DND-41 (cell line): ENCODE measurements at regions not wholly inside any gene's neighbourhood (a gene's known extent, or its start where the extent isn't known, plus 50 kb on each side); places are given as distances from the start of the nearest gene placed in this dataset.

Experiments
- ATAC-seq: fragments of 200-7000 bp; cut with Tn5 transposase; 3 replicates; pipeline ENCODE4 v1.9.1; 2021; ENCODE audit warnings: low read depth; ENCODE audit not compliant: insufficient read depth
- DNase-seq: peaks from one replicate; pipeline ENCODE4 v3.0.0-alpha.2; 2020
- H2AFZ ChIP-seq: 2 replicates; pipeline ENCODE4 v1.6.0; 2012; ENCODE audit warnings: low read depth, low read length
- H3K27ac ChIP-seq: 2 replicates; pipeline ENCODE4 v1.5.1; 2012; ENCODE audit warnings: low read length, inconsistent platforms
- H3K27me3 ChIP-seq: fragments of 200-600 bp; sonication (generic); 2 replicates; pipeline ENCODE4 v1.6.0; 2012; ENCODE audit warnings: low read length, mild to moderate bottlenecking, inconsistent platforms; ENCODE audit not compliant: insufficient read depth, poor library complexity
- H3K36me3 ChIP-seq: 2 replicates; pipeline ENCODE4 v1.5.1; 2012; ENCODE audit warnings: low read length, inconsistent platforms; ENCODE audit not compliant: insufficient read depth
- H3K4me1 ChIP-seq: 2 replicates; pipeline ENCODE4 v1.5.1; 2012; ENCODE audit warnings: mild to moderate bottlenecking, low read length; ENCODE audit not compliant: insufficient read depth
- H3K4me2 ChIP-seq: 2 replicates; pipeline ENCODE4 v1.6.0; 2012; ENCODE audit warnings: mild to moderate bottlenecking, moderate library complexity, low read length, inconsistent platforms; ENCODE audit not compliant: insufficient read depth
- H3K4me3 ChIP-seq, 2 experiments: fragments of 200-600 bp in 1 of 2; shearing (Covaris generic) in 1 of 2; 2 replicates each; pipeline ENCODE4 v1.5.1; 2012 to 2016; ENCODE audit warnings: inconsistent platforms in 2 of 2, low read length in 2 of 2, mild to moderate bottlenecking in 2 of 2, low read depth in 1 of 2, moderate library complexity in 1 of 2
- H3K79me2 ChIP-seq: 2 replicates; pipeline ENCODE4 v1.6.0; 2012; ENCODE audit warnings: low read length, inconsistent platforms; ENCODE audit not compliant: insufficient read depth
- H3K9ac ChIP-seq: 2 replicates; pipeline ENCODE4 v1.6.0; 2012; ENCODE audit warnings: low read depth, mild to moderate bottlenecking, inconsistent platforms, low read length, moderate library complexity
- H3K9me3 ChIP-seq: 2 replicates; pipeline ENCODE4 v1.5.1; 2012; ENCODE audit warnings: low read length, moderate library complexity, mild to moderate bottlenecking, inconsistent platforms; ENCODE audit not compliant: insufficient read depth, severe bottlenecking
- H4K20me1 ChIP-seq: 2 replicates; pipeline ENCODE4 v1.6.0; 2012; ENCODE audit warnings: low read length; ENCODE audit not compliant: insufficient read depth
- CTCF ChIP-seq: IDR thresholded peaks from 2 replicates; pipeline ENCODE4 v1.5.1; 2012; ENCODE audit warnings: borderline replicate concordance, low read length, moderate library complexity, mild to moderate bottlenecking; ENCODE audit not compliant: poor library complexity, severe bottlenecking; ENCODE audit errors: extremely low read depth
- EZH2 ChIP-seq: IDR thresholded peaks from 3 replicates; pipeline ENCODE4 v1.6.1; 2012; ENCODE audit warnings: borderline replicate concordance, low read depth, mild to moderate bottlenecking, moderate library complexity, low read length, inconsistent platforms; ENCODE audit not compliant: severe bottlenecking

GRCh38 chrX:129176710-129177109 is 346.6 kb downstream of the SMARCA1 start:
- H2AFZ ChIP-seq = no peak overlapping the region
- H3K27me3 ChIP-seq = no peaks in the 10 kb centered on the region
- no peaks in the 10 kb centered on the region for H3K9me3 ChIP-seq
- H3K4me3 ChIP-seq = no peak overlapping the region
- DNase-seq (no peak), ATAC-seq (no peak)
- no peak overlapping the region for H3K4me2 ChIP-seq
- H3K27ac ChIP-seq = no peak overlapping the region
- no peaks in the 10 kb centered on the region for H4K20me1 ChIP-seq
- H3K79me2 ChIP-seq = no peaks in the 10 kb centered on the region
- H3K4me1 ChIP-seq = no peaks in the 10 kb centered on the region
- H3K36me3 ChIP-seq = no peaks in the 10 kb centered on the region
- no peak overlapping the region for H3K9ac ChIP-seq
- TF ChIP-seq EZH2 = no peak
- TF ChIP-seq CTCF = no peak

- Histone ChIP-seq H3K36me3 (no peaks in the 10 kb centered on the region), H3K4me3 (no peak overlapping the region), H2AFZ (no peak overlapping the region), H4K20me1 (no peaks in the 10 kb centered on the region), H3K9ac (no peak overlapping the region), H3K79me2 (no peaks in the 10 kb centered on the region), H3K4me2 (no peak overlapping the region), H3K27me3 (no peaks in the 10 kb centered on the region), H3K4me1 (no peaks in the 10 kb centered on the region), H3K9me3 (no peaks in the 10 kb centered on the region), H3K27ac (no peak overlapping the region)
- TF ChIP-seq EZH2 (no peak), CTCF (no peak)
- ATAC-seq = no peak
- DNase-seq = no peak
Measured at GRCh38 chrX:129161108-129161507, 362.2 kb downstream of the SMARCA1 start.

GRCh38 chrX:129158505-129158904 is 364.8 kb downstream of the SMARCA1 start:
- DNase-seq = no peak
- H3K4me2 ChIP-seq = no peak overlapping the region
- H3K4me1 ChIP-seq = no peaks in the 10 kb centered on the region
- no peak overlapping the region for H3K27ac ChIP-seq
- ATAC-seq = no peak
- no peaks in the 10 kb centered on the region for H4K20me1 ChIP-seq
- H3K27me3 ChIP-seq = no peaks in the 10 kb centered on the region
- no peak overlapping the region for H2AFZ ChIP-seq
- H3K36me3 ChIP-seq = no peaks in the 10 kb centered on the region
- no peaks in the 10 kb centered on the region for H3K79me2 ChIP-seq
- TF ChIP-seq CTCF (no peak), EZH2 (no peak)
- H3K9ac ChIP-seq = no peak overlapping the region
- H3K4me3 ChIP-seq = no peak overlapping the region
- no peaks in the 10 kb centered on the region for H3K9me3 ChIP-seq

- no peak for ATAC-seq
- Histone ChIP-seq H3K9me3 (no peaks in the 10 kb centered on the region), H3K4me3 (no peak overlapping the region), H3K4me1 (no peaks in the 10 kb centered on the region), H3K36me3 (no peaks in the 10 kb centered on the region), H3K4me2 (no peak overlapping the region), H4K20me1 (no peaks in the 10 kb centered on the region), H3K27ac (no peak overlapping the region), H3K79me2 (no peaks in the 10 kb centered on the region), H3K27me3 (no peaks in the 10 kb centered on the region), H2AFZ (no peak overlapping the region), H3K9ac (no peak overlapping the region)
- TF ChIP-seq CTCF (no peak), EZH2 (no peak)
- DNase-seq = no peak
Measured at GRCh38 chrX:129145840-129146272, 377.4 kb downstream of the SMARCA1 start.
